ENCODE measurements at regions not wholly inside any gene's neighbourhood (a gene's known extent, or its start where the extent isn't known, plus 50 kb on each side); places are given as distances from the start of the nearest gene placed in this dataset.
A peak's percentile ranks its signal among the peaks of the same experiment; 100 is the strongest.

DNA sequence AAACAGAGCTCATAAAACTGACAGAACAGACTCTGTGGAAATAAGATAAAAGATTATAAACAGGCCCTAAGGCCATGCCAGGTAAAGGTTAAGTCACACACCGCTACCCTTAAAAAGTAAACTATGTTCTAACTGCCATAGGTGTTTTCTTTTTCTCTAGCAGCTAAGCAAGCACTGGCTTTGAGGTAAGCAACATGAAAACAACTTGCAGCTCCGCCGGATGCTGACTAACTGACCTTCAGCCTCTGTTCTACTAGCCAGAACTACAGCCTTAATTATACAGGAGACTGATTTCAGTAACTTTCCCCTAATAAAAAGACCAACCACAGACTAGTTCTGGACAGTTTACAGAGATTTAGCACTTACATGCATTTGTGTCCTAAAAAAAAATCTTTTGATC lies 708.3 kb downstream of the CCSER2 start:
- Histone ChIP-seq H3K4me3 (ENCODE audit: low read depth, low read length) (no peak overlapping the region), H3K9me3 (ENCODE audit: control insufficient read depth, insufficient read depth, low read depth, low read length) (no peaks in the 10 kb centered on the region), H3K27ac (ENCODE audit: extremely low read depth, low read depth, low read length) (no peak overlapping the region), H3K4me1 (ENCODE audit: control insufficient read depth, insufficient read depth, low read length) (no peaks in the 10 kb centered on the region), H3K36me3 (ENCODE audit: control insufficient read depth in 2 of 2, insufficient read depth in 1 of 2, low read length in 2 of 2) (no peaks in the 10 kb centered on the region)
- CTCF ChIA-PET = no interaction called here
- TF ChIP-seq REST (tag by site-specific recombination; IDR thresholded peaks at IDR 0.05) (no peak), ZNF529 (tag by site-specific recombination; IDR thresholded peaks at IDR 0.05; ENCODE audit: insufficient replicate concordance) (no peak), ZNF555 (tag by site-specific recombination; conservative IDR thresholded peaks at IDR 0.05) (no peak), ZBTB48 (tag by site-specific recombination; IDR thresholded peaks at IDR 0.05) (no peak), ZNF362 (tag by site-specific recombination; IDR thresholded peaks at IDR 0.05) (no peak), ZEB2 (tag by site-specific recombination; IDR thresholded peaks at IDR 0.05) (no peak), ZNF426 (tag by site-specific recombination; IDR thresholded peaks at IDR 0.05) (no peak), ZNF274 (IDR thresholded peaks at IDR 0.05; ENCODE audit: low read length) (no peak), ZNF274 (tag by site-specific recombination; IDR thresholded peaks at IDR 0.05; ENCODE audit: borderline replicate concordance) (no peak), SP3 (tag by site-specific recombination; IDR thresholded peaks at IDR 0.05) (no peak), ZNF175 (tag by site-specific recombination; IDR thresholded peaks at IDR 0.05) (no peak)
- TF ChIP-seq, protein P1, sequence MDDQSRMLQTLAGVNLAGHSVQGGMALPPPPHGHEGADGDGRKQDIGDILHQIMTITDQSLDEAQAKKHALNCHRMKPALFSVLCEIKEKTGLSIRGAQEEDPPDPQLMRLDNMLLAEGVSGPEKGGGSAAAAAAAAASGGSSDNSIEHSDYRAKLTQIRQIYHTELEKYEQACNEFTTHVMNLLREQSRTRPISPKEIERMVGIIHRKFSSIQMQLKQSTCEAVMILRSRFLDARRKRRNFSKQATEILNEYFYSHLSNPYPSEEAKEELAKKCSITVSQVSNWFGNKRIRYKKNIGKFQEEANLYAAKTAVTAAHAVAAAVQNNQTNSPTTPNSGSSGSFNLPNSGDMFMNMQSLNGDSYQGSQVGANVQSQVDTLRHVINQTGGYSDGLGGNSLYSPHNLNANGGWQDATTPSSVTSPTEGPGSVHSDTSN (CRISPR knock-in tag; IDR thresholded peaks at IDR 0.05) = no peak
- POLR2A ChIA-PET = no interaction called here

DNA sequence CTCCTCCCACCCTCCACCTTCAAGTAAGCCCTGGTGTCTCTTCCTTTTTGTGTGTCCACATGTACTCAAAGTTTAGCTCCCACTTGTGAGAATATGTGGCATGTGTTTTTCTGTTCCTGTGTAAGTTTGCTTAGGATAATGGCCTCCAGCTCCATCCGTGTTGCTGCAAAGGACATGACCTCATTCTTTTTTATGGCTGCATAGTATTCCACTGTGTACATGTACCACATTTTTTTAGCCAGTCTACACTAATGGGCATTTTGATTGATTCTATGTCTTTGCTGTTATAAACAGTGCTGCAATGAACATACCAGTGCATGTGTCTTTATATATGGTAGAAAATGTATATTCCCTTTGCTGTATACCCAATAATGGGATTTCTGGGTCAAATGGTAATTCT lies 710.9 kb downstream of the CCSER2 start:
- Histone ChIP-seq H3K36me3 (ENCODE audit: control insufficient read depth in 2 of 2, insufficient read depth in 1 of 2, low read length in 2 of 2) (no peaks in the 10 kb centered on the region), H3K9me3 (ENCODE audit: control insufficient read depth, insufficient read depth, low read depth, low read length) (no peaks in the 10 kb centered on the region), H3K4me3 (ENCODE audit: low read depth, low read length) (no peak overlapping the region), H3K4me1 (ENCODE audit: control insufficient read depth, insufficient read depth, low read length) (peaks cover 4% of the 10 kb centered on the region; the same call in 1 of the 2 replicates), H3K27ac (ENCODE audit: extremely low read depth, low read depth, low read length) (no peak overlapping the region)
- POLR2A ChIA-PET = no interaction called here
- TF ChIP-seq ZNF704 (tag by site-specific recombination; IDR thresholded peaks at IDR 0.05) (no peak), ZNF843 (tag by site-specific recombination; IDR thresholded peaks at IDR 0.05) (no peak), ZNF404 (tag by site-specific recombination; IDR thresholded peaks at IDR 0.05) (no peak), ZNF169 (tag by site-specific recombination; IDR thresholded peaks at IDR 0.05) (no peak), ZNF670 (tag by site-specific recombination; IDR thresholded peaks at IDR 0.05; ENCODE audit: low read depth) (no peak), ZNF48 (tag by site-specific recombination; IDR thresholded peaks at IDR 0.05) (no peak), ZNF146 (tag by site-specific recombination; IDR thresholded peaks at IDR 0.05) (peak; percentile 74), ZNF335 (tag by site-specific recombination; conservative IDR thresholded peaks at IDR 0.05) (no peak), SP3 (tag by site-specific recombination; IDR thresholded peaks at IDR 0.05) (no peak), ZNF341 (tag by site-specific recombination; IDR thresholded peaks at IDR 0.05; ENCODE audit: low read depth) (no peak), SCRT1 (tag by site-specific recombination; IDR thresholded peaks at IDR 0.05; ENCODE audit: borderline replicate concordance) (no peak), ZNF292 (tag by site-specific recombination; IDR thresholded peaks at IDR 0.05; ENCODE audit: borderline replicate concordance, low read depth) (no peak), WT1 (tag by site-specific recombination; IDR thresholded peaks at IDR 0.05) (no peak), ZNF2 (tag by site-specific recombination; IDR thresholded peaks at IDR 0.05) (no peak), EGR2 (tag by site-specific recombination; IDR thresholded peaks at IDR 0.05; ENCODE audit: low read depth) (no peak)
- TF ChIP-seq, protein P2, sequence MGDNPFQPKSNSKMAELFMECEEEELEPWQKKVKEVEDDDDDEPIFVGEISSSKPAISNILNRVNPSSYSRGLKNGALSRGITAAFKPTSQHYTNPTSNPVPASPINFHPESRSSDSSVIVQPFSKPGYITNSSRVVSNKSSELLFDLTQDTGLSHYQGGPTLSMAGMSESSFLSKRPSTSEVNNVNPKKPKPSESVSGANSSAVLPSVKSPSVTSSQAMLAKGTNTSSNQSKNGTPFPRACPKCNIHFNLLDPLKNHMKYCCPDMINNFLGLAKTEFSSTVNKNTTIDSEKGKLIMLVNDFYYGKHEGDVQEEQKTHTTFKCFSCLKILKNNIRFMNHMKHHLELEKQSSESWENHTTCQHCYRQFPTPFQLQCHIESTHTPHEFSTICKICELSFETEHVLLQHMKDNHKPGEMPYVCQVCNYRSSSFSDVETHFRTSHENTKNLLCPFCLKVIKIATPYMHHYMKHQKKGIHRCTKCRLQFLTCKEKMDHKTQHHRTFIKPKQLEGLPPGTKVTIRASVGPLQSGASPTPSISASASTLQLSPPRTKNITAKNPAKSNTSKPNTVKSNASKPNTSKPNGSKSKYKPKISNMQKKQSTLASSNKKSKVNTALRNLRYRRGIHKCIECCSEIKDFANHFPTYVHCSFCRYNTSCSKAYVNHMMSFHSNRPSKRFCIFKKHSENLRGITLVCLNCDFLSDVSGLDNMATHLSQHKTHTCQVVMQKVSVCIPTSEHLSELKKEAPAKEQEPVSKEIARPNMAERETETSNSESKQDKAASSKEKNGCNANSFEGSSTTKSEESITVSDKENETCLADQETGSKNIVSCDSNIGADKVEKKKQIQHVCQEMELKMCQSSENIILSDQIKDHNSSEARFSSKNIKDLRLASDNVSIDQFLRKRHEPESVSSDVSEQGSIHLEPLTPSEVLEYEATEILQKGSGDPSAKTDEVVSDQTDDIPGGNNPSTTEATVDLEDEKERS (tag by site-specific recombination; IDR thresholded peaks at IDR 0.05) = peak; percentile 65; the same call in 1 of the 2 replicates
- CTCF ChIA-PET = interaction anchor here (0.6 kb wide), 1 partner anchor 1338 kb away, joined by 3 read pairs; no protein-coding TSS in a partner anchor
